SK-N-SH (cell line): ENCODE measurements at regions not wholly inside any gene's neighbourhood (a gene's known extent, or its start where the extent isn't known, plus 50 kb on each side); places are given as distances from the start of the nearest gene placed in this dataset.

Source experiments
- CTCF ChIA-PET: fragments of 300-600, 350-600 bp; formaldehyde crosslinking; extraction: SDS; loops from one replicate; lab custom pipeline; 2021; lab: Yijun Ruan, JAX
- POLR2A ChIA-PET: fragments of 350-600 bp; sonication (Branson Sonifier 250); formaldehyde crosslinking; extraction: SDS; loops from one replicate; lab custom pipeline; 2020; ENCODE audit warnings: antibody characterized with exemption, inconsistent platforms; lab: Yijun Ruan, JAX
- DNase-seq: peaks from one replicate; pipeline ENCODE4 v3.0.0; 2012
- H2AFZ ChIP-seq: fragments of 200-600 bp; sonication (generic); 2 replicates; pipeline ENCODE4 v1.8.1; 2016; ENCODE audit warnings: antibody characterized with exemption, mild to moderate bottlenecking, low read depth
- H3F3A ChIP-seq: fragments of 200-600 bp; sonication (generic); replicated peaks from 2 replicates; pipeline ENCODE3; 2016; ENCODE audit warnings: antibody characterized with exemption, mild to moderate bottlenecking; ENCODE audit not compliant: insufficient read depth
- H3K27ac ChIP-seq, 2 experiments: fragments of 200-500 bp in 1 of 2; fragments of 200-600 bp in 1 of 2; sonication (Bioruptor generic) in 1 of 2; sonication (generic), shearing (Covaris generic) in 1 of 2; 2 replicates each; pipeline versions ENCODE4 v1.5.1 to v1.6.1; 2014 to 2016; ENCODE audit warnings: low read depth in 2 of 2, inconsistent platforms in 1 of 2, low read length in 1 of 2, mild to moderate bottlenecking in 1 of 2, mixed read lengths in 1 of 2
- H3K27me3 ChIP-seq: fragments of 200-600 bp; sonication (generic), shearing (Covaris generic); 2 replicates; pipeline ENCODE4 v1.6.1; 2016; ENCODE audit warnings: mixed run types; ENCODE audit not compliant: insufficient read depth
- H3K36me3 ChIP-seq, 2 experiments: fragments of 200-500 bp in 1 of 2; fragments of 200-600 bp in 1 of 2; sonication (Bioruptor generic) in 1 of 2; sonication (generic) in 1 of 2; replicated peaks in 1 of 2; 2 replicates each; pipeline versions ENCODE3 to v1.5.1; 2014 to 2016; ENCODE audit warnings: low read length in 1 of 2, mild to moderate bottlenecking in 1 of 2; ENCODE audit not compliant: insufficient read depth in 2 of 2, control insufficient read depth in 1 of 2
- H3K4me1 ChIP-seq, 2 experiments: fragments of 200-500 bp in 1 of 2; fragments of 200-600 bp in 1 of 2; sonication (Bioruptor generic) in 1 of 2; sonication (generic), shearing (Covaris generic) in 1 of 2; 2 replicates each; pipeline versions ENCODE4 v1.5.1 to v1.6.1; 2014 to 2016; ENCODE audit warnings: low read depth in 1 of 2, low read length in 1 of 2, mixed run types in 1 of 2; ENCODE audit not compliant: insufficient read depth in 2 of 2, control insufficient read depth in 1 of 2
- H3K4me2 ChIP-seq: fragments of 200-600 bp; sonication (generic), shearing (Covaris generic); 2 replicates; pipeline ENCODE4 v1.6.1; 2017; ENCODE audit warnings: mixed run types
- H3K4me3 ChIP-seq, 2 experiments: fragments of 200-500 bp in 1 of 2; fragments of 200-600 bp in 1 of 2; sonication (Bioruptor generic) in 1 of 2; sonication (generic), shearing (Covaris generic) in 1 of 2; 2 replicates each; pipeline versions ENCODE4 v1.5.1 to v1.8.1; 2014 to 2016; ENCODE audit warnings: low read depth in 2 of 2, inconsistent platforms in 1 of 2, low read length in 1 of 2, mild to moderate bottlenecking in 1 of 2, mixed read lengths in 1 of 2, moderate library complexity in 1 of 2
- H3K79me2 ChIP-seq: fragments of 200-600 bp; sonication (generic); 2 replicates; pipeline ENCODE4 v1.8.1; 2017; ENCODE audit warnings: mild to moderate bottlenecking; ENCODE audit not compliant: insufficient read depth
- H3K9ac ChIP-seq: fragments of 200-600 bp; sonication (generic); 2 replicates; pipeline ENCODE4 v1.6.1; 2017; ENCODE audit warnings: mixed run types
- H3K9me2 ChIP-seq: fragments of 200-600 bp; sonication (generic); 2 replicates; pipeline ENCODE4 v1.6.1; 2017; ENCODE audit warnings: mixed run types
- H3K9me3 ChIP-seq: fragments of 200-600 bp; sonication (generic); 2 replicates; pipeline ENCODE4 v1.6.1; 2017; ENCODE audit warnings: mixed run types, mild to moderate bottlenecking, moderate library complexity
- H4K20me1 ChIP-seq: fragments of 200-600 bp; sonication (generic); 2 replicates; pipeline ENCODE4 v1.6.1; 2017; ENCODE audit warnings: mild to moderate bottlenecking, mixed run types; ENCODE audit not compliant: insufficient read depth
- CHD2 ChIP-seq: fragments of 150-350 bp; IDR thresholded peaks from 2 replicates; pipeline ENCODE4 v1.6.1; 2018; ENCODE audit warnings: low read length; ENCODE audit not compliant: partially characterized antibody
- ELF1 ChIP-seq: IDR thresholded peaks from 2 replicates; pipeline ENCODE4 v1.4.0; 2012
- EP300 ChIP-seq, 2 experiments: IDR thresholded peaks; 2 replicates each; pipeline versions ENCODE4 v1.4.0 to v1.6.1; 2012; ENCODE audit warnings: borderline replicate concordance in 1 of 2, low read depth in 1 of 2, low read length in 1 of 2
- EZH2phosphoT487 ChIP-seq: fragments of 200-600 bp; sonication (generic); IDR thresholded peaks from 2 replicates; pipeline ENCODE4 v1.6.1; 2017; ENCODE audit warnings: low read depth, mixed run types, mild to moderate bottlenecking, antibody characterized with exemption, moderate library complexity, borderline replicate concordance
- JUND ChIP-seq: IDR thresholded peaks from 2 replicates; pipeline ENCODE4 v1.4.0; 2012
- NFIC ChIP-seq: IDR thresholded peaks from 2 replicates; pipeline ENCODE4 v1.4.0; 2012; ENCODE audit warnings: borderline replicate concordance
- NRF1 ChIP-seq: IDR thresholded peaks from 2 replicates; pipeline ENCODE4 v1.6.1; 2012; ENCODE audit warnings: low read depth, mild to moderate bottlenecking, low read length
- POLR2AphosphoS5 ChIP-seq: IDR thresholded peaks from 2 replicates; pipeline ENCODE4 v1.6.1; 2012; ENCODE audit warnings: low read depth, low read length
- RAD21 ChIP-seq: IDR thresholded peaks from 2 replicates; pipeline ENCODE4 v1.6.1; 2012; ENCODE audit warnings: mild to moderate bottlenecking, low read length
- RCOR1 ChIP-seq: fragments of 150-350 bp; IDR thresholded peaks from 2 replicates; pipeline ENCODE4 v1.6.1; 2017; ENCODE audit warnings: antibody characterized with exemption, low read length
- RFX5 ChIP-seq: IDR thresholded peaks from 2 replicates; pipeline ENCODE4 v1.6.1; 2012; ENCODE audit warnings: mild to moderate bottlenecking, improper control_type of control experiment, low read length
- RXRA ChIP-seq: IDR thresholded peaks from 2 replicates; pipeline ENCODE4 v1.4.0; 2012; ENCODE audit warnings: low read depth, mild to moderate bottlenecking, borderline replicate concordance
- TCF12 ChIP-seq: IDR thresholded peaks from 2 replicates; pipeline ENCODE4 v1.4.0; 2012
- TEAD4 ChIP-seq: IDR thresholded peaks from 2 replicates; pipeline ENCODE4 v1.4.0; 2012; ENCODE audit warnings: mild to moderate bottlenecking, borderline replicate concordance; ENCODE audit not compliant: insufficient read depth
- YY1 ChIP-seq: IDR thresholded peaks from 2 replicates; pipeline ENCODE4 v1.4.0; 2012; ENCODE audit warnings: low read depth, mild to moderate bottlenecking
- WGBS: methylation state at CpG from one replicate; pipeline ENCODE4 v1.1.6; 2017; ENCODE audit warnings: low lambda C conversion rate; 5-methylcytosine and 5-hydroxymethylcytosine counted together
- TF ChIP-seq, protein P1 (sequence below): IDR thresholded peaks from 2 replicates; pipeline ENCODE4; 2012
- TF ChIP-seq, protein P2 (sequence below): IDR thresholded peaks from 2 replicates; pipeline ENCODE4 v1.6.1; 2012; ENCODE audit warnings: mild to moderate bottlenecking, low read depth, low read length, moderate library complexity
- TF ChIP-seq, protein P3 (sequence below): IDR thresholded peaks from 2 replicates; pipeline ENCODE4 v1.4.0; 2012; ENCODE audit warnings: low read depth, borderline replicate concordance
- TF ChIP-seq, protein P4 (sequence below): fragments of 150-350 bp; IDR thresholded peaks from 2 replicates; pipeline ENCODE4 v1.6.1; 2016; ENCODE audit warnings: mild to moderate bottlenecking, low read depth, low read length
- TF ChIP-seq, protein P5 (sequence below): fragments of 150-350 bp; IDR thresholded peaks from 2 replicates; pipeline ENCODE4 v1.6.1; 2017; ENCODE audit warnings: antibody characterized with exemption, low read length, low read depth, borderline replicate concordance

DNA sequence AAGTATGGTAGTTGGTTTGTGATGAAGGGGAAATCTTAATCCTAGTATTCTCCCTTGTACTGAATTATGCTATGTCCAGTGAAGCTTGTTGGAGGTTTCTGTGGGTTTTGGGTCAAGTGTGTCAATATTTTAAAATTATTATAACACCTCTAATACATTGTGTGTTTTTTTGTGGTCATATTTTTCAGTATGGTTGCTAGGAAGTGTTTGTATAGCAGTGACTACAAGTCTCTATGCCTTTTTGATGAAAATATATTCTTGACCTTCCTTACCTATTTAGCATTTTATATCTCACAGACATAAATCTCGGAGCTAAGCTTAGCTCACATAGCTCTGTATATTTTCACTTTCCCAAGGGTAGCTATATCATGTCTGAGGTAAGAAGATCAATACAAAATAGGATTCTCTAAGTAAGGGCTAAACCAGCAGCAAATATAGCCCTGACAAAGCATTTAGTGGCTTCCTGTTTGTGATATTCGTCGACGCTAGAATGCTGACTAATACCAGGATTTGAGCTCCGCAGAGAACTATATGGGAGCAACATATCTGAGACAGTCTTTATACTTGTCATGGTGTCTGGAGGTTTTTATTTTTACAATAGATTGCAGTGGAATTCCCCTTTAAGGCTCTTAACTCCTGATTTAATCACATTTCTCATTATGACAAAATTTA is 82.3 kb downstream of the MACIR start:
- ChIA-PET POLR2A (no interaction called here), CTCF (interaction anchor here (0.9 to 1.1 kb wide), 2 partner anchors 9 to 13 kb away, joined by 3 read pairs; no protein-coding TSS in a partner anchor)
- no peak overlapping the region for H2AFZ ChIP-seq
- no peaks in the 10 kb centered on the region for H3K79me2 ChIP-seq
- H3K9me3 ChIP-seq = no peaks in the 10 kb centered on the region
- H3K4me2 ChIP-seq = no peak overlapping the region
- TF ChIP-seq EP300 (IDR thresholded peaks at IDR 0.05; ENCODE audit: borderline replicate concordance in 1 of 2, low read depth in 1 of 2, low read length in 1 of 2) = no peak
- no peak for TF ChIP-seq RAD21
- TF ChIP-seq CHD2 = no peak
- no peak for TF ChIP-seq JUND
- TF ChIP-seq TEAD4 = no peak
- TF ChIP-seq, protein P1, sequence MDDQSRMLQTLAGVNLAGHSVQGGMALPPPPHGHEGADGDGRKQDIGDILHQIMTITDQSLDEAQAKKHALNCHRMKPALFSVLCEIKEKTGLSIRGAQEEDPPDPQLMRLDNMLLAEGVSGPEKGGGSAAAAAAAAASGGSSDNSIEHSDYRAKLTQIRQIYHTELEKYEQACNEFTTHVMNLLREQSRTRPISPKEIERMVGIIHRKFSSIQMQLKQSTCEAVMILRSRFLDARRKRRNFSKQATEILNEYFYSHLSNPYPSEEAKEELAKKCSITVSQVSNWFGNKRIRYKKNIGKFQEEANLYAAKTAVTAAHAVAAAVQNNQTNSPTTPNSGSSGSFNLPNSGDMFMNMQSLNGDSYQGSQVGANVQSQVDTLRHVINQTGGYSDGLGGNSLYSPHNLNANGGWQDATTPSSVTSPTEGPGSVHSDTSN = no peak
- no peak for TF ChIP-seq RXRA
- no peak for TF ChIP-seq YY1
- no peak for TF ChIP-seq TCF12
- TF ChIP-seq RCOR1 = no peak
- no peak for TF ChIP-seq EZH2phosphoT487
- TF ChIP-seq, protein P2, sequence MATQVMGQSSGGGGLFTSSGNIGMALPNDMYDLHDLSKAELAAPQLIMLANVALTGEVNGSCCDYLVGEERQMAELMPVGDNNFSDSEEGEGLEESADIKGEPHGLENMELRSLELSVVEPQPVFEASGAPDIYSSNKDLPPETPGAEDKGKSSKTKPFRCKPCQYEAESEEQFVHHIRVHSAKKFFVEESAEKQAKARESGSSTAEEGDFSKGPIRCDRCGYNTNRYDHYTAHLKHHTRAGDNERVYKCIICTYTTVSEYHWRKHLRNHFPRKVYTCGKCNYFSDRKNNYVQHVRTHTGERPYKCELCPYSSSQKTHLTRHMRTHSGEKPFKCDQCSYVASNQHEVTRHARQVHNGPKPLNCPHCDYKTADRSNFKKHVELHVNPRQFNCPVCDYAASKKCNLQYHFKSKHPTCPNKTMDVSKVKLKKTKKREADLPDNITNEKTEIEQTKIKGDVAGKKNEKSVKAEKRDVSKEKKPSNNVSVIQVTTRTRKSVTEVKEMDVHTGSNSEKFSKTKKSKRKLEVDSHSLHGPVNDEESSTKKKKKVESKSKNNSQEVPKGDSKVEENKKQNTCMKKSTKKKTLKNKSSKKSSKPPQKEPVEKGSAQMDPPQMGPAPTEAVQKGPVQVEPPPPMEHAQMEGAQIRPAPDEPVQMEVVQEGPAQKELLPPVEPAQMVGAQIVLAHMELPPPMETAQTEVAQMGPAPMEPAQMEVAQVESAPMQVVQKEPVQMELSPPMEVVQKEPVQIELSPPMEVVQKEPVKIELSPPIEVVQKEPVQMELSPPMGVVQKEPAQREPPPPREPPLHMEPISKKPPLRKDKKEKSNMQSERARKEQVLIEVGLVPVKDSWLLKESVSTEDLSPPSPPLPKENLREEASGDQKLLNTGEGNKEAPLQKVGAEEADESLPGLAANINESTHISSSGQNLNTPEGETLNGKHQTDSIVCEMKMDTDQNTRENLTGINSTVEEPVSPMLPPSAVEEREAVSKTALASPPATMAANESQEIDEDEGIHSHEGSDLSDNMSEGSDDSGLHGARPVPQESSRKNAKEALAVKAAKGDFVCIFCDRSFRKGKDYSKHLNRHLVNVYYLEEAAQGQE = no peak
- no peak for TF ChIP-seq ELF1
- H3F3A ChIP-seq = no peaks in the 10 kb centered on the region
- H3K9me2 ChIP-seq = no peaks in the 10 kb centered on the region
- H3K36me3 ChIP-seq = no peaks in the 10 kb centered on the region
- no peak overlapping the region for H3K4me3 ChIP-seq
- no peak for DNase-seq
- H3K27me3 ChIP-seq = no peaks in the 10 kb centered on the region
- H3K9ac ChIP-seq = no peak overlapping the region
- no peak overlapping the region for H3K27ac ChIP-seq
- 90% methylated on average over 5 of the region's 5 CpGs for WGBS
- no peaks in the 10 kb centered on the region; a peak in 1 of 4 replicates for H3K4me1 ChIP-seq
- no peaks in the 10 kb centered on the region for H4K20me1 ChIP-seq

DNA sequence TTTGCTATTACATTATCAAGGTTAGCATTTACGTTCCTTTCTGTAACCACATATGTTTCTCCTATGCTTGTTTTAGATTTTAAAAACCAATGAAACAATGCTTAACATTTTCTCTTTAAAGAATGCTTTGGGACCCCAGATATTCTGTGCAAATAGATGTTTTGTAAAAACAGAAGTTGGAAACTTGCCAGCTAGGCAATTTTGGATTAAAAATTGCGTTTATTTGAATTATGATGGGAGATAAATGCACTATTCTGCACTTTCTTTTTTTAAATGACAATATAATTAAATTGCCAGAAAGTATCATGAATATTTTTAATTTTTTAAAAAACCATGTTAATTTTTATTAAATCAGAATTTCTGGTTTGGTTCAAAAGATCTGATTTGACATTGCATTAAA is 81.6 kb downstream of the MACIR start:
- H3K4me3 ChIP-seq = no peak overlapping the region
- no peaks in the 10 kb centered on the region for H3F3A ChIP-seq
- H2AFZ ChIP-seq = no peak overlapping the region
- no peaks in the 10 kb centered on the region; a peak in 1 of 4 replicates for H3K4me1 ChIP-seq
- no peaks in the 10 kb centered on the region for H3K36me3 ChIP-seq
- H3K79me2 ChIP-seq = no peaks in the 10 kb centered on the region
- DNase-seq = no peak
- 79% methylated on average over 2 of the region's 2 CpGs for WGBS
- CTCF ChIA-PET = interaction anchor here (0.9 kb wide), 1 partner anchor 12 kb away, joined by 3 read pairs; no protein-coding TSS in a partner anchor
- POLR2A ChIA-PET = no interaction called here
- no peaks in the 10 kb centered on the region for H3K9me2 ChIP-seq
- no peak overlapping the region for H3K4me2 ChIP-seq
- no peaks in the 10 kb centered on the region for H3K9me3 ChIP-seq
- H3K9ac ChIP-seq = no peak overlapping the region
- H3K27ac ChIP-seq = no peak overlapping the region
- H3K27me3 ChIP-seq = no peaks in the 10 kb centered on the region
- no peaks in the 10 kb centered on the region for H4K20me1 ChIP-seq
- TF ChIP-seq, protein P3, sequence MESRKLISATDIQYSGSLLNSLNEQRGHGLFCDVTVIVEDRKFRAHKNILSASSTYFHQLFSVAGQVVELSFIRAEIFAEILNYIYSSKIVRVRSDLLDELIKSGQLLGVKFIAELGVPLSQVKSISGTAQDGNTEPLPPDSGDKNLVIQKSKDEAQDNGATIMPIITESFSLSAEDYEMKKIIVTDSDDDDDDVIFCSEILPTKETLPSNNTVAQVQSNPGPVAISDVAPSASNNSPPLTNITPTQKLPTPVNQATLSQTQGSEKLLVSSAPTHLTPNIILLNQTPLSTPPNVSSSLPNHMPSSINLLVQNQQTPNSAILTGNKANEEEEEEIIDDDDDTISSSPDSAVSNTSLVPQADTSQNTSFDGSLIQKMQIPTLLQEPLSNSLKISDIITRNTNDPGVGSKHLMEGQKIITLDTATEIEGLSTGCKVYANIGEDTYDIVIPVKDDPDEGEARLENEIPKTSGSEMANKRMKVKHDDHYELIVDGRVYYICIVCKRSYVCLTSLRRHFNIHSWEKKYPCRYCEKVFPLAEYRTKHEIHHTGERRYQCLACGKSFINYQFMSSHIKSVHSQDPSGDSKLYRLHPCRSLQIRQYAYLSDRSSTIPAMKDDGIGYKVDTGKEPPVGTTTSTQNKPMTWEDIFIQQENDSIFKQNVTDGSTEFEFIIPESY = no peak
- no peak for TF ChIP-seq POLR2AphosphoS5
- TF ChIP-seq, protein P4, sequence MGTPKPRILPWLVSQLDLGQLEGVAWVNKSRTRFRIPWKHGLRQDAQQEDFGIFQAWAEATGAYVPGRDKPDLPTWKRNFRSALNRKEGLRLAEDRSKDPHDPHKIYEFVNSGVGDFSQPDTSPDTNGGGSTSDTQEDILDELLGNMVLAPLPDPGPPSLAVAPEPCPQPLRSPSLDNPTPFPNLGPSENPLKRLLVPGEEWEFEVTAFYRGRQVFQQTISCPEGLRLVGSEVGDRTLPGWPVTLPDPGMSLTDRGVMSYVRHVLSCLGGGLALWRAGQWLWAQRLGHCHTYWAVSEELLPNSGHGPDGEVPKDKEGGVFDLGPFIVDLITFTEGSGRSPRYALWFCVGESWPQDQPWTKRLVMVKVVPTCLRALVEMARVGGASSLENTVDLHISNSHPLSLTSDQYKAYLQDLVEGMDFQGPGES = no peak
- TF ChIP-seq, protein P5, sequence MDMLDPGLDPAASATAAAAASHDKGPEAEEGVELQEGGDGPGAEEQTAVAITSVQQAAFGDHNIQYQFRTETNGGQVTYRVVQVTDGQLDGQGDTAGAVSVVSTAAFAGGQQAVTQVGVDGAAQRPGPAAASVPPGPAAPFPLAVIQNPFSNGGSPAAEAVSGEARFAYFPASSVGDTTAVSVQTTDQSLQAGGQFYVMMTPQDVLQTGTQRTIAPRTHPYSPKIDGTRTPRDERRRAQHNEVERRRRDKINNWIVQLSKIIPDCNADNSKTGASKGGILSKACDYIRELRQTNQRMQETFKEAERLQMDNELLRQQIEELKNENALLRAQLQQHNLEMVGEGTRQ = no peak
- no peak for TF ChIP-seq JUND
- TF ChIP-seq NRF1 = no peak
- TF ChIP-seq NFIC = no peak
- TF ChIP-seq RFX5 = no peak
